ENCODE measurements at regions not wholly inside any gene's neighbourhood (a gene's known extent, or its start where the extent isn't known, plus 50 kb on each side); places are given as distances from the start of the nearest gene placed in this dataset.

GRCh38 chr10:80894311-80894791, 356.6 kb downstream of the SH2D4B start (continued):
- peak; percentile 97 for TF ChIP-seq CHD7 (IDR thresholded peaks at IDR 0.05; ENCODE audit: insufficient replicate concordance, low read length)
- TF ChIP-seq SP1 (IDR thresholded peaks at IDR 0.05; ENCODE audit: low read depth, low read length) = peak; percentile 44; the same call in 1 of the 2 replicates
- TF ChIP-seq TCF12 (IDR thresholded peaks at IDR 0.05; ENCODE audit: low read depth, low read length) = peak; percentile 87
- TF ChIP-seq CREB1 (IDR thresholded peaks at IDR 0.05) = no peak
- peak; percentile 84 for TF ChIP-seq NANOG (IDR thresholded peaks at IDR 0.05; ENCODE audit: insufficient read depth, low read depth, low read length, poor library complexity, severe bottlenecking)
- TF ChIP-seq POU5F1 (IDR thresholded peaks at IDR 0.05; ENCODE audit: low read depth, low read length) = peak; percentile 79
- peak in 1 of 2 experiments; percentile 62; a peak in 1 of 4 replicates for TF ChIP-seq SIN3A (conservative IDR thresholded peaks at IDR 0.05 in 1 of 2, IDR thresholded peaks at IDR 0.05 in 1 of 2; ENCODE audit: low read depth in 1 of 2, low read length in 2 of 2)
